ENCODE measurements at regions not wholly inside any gene's neighbourhood (a gene's known extent, or its start where the extent isn't known, plus 50 kb on each side); places are given as distances from the start of the nearest gene placed in this dataset.

DNA sequence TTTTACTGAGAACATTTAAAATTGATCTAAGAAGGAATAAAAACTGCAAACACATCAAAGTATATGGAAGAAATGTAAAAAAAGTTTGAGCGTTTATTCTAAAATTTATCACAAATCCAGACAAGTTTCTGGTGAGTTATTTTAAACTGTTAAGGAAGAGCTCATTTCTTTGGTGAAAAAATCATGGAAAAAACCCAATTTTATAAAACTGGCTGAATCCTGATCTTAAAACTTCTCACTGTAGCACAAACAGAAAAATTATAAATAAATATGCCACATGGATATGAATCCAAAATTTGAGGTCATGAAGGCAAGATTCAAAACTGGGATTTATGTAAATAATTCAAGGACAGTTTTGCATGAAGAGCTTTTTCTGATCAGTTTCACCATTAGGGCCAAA lies 205.1 kb upstream of the RGMA start:
- TF ChIP-seq POLR2AphosphoS5 (IDR thresholded peaks at IDR 0.05; ENCODE audit: low read depth, low read length): no peak
- no peak for TF ChIP-seq TAF1 (IDR thresholded peaks at IDR 0.05; ENCODE audit: borderline replicate concordance, insufficient read depth, low read length)
- TF ChIP-seq, protein P1, sequence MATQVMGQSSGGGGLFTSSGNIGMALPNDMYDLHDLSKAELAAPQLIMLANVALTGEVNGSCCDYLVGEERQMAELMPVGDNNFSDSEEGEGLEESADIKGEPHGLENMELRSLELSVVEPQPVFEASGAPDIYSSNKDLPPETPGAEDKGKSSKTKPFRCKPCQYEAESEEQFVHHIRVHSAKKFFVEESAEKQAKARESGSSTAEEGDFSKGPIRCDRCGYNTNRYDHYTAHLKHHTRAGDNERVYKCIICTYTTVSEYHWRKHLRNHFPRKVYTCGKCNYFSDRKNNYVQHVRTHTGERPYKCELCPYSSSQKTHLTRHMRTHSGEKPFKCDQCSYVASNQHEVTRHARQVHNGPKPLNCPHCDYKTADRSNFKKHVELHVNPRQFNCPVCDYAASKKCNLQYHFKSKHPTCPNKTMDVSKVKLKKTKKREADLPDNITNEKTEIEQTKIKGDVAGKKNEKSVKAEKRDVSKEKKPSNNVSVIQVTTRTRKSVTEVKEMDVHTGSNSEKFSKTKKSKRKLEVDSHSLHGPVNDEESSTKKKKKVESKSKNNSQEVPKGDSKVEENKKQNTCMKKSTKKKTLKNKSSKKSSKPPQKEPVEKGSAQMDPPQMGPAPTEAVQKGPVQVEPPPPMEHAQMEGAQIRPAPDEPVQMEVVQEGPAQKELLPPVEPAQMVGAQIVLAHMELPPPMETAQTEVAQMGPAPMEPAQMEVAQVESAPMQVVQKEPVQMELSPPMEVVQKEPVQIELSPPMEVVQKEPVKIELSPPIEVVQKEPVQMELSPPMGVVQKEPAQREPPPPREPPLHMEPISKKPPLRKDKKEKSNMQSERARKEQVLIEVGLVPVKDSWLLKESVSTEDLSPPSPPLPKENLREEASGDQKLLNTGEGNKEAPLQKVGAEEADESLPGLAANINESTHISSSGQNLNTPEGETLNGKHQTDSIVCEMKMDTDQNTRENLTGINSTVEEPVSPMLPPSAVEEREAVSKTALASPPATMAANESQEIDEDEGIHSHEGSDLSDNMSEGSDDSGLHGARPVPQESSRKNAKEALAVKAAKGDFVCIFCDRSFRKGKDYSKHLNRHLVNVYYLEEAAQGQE (IDR thresholded peaks at IDR 0.05; ENCODE audit: insufficient read depth in 1 of 2, low read depth in 2 of 2, low read length in 2 of 2): no peak
- no peak for TF ChIP-seq FOXP2 (optimal IDR thresholded peaks at IDR 0.05; ENCODE audit: borderline replicate concordance, extremely low read depth, extremely low read length, insufficient read depth)
- no peak for TF ChIP-seq SIN3A (IDR thresholded peaks at IDR 0.05; ENCODE audit: borderline replicate concordance, insufficient read depth, low read length)

- no peak for TF ChIP-seq TAF1 (IDR thresholded peaks at IDR 0.05; ENCODE audit: borderline replicate concordance, insufficient read depth, low read length)
- no peak for TF ChIP-seq POLR2AphosphoS5 (IDR thresholded peaks at IDR 0.05; ENCODE audit: low read depth, low read length)
- no peak for TF ChIP-seq FOXP2 (optimal IDR thresholded peaks at IDR 0.05; ENCODE audit: borderline replicate concordance, extremely low read depth, extremely low read length, insufficient read depth)
- no peak for TF ChIP-seq SIN3A (IDR thresholded peaks at IDR 0.05; ENCODE audit: borderline replicate concordance, insufficient read depth, low read length)
- TF ChIP-seq, protein P1 (IDR thresholded peaks at IDR 0.05; ENCODE audit: insufficient read depth in 1 of 2, low read depth in 2 of 2, low read length in 2 of 2): no peak
These were observed 202.4 kb upstream of the RGMA start for GRCh38 chr15:93291380-93291779.

DNA sequence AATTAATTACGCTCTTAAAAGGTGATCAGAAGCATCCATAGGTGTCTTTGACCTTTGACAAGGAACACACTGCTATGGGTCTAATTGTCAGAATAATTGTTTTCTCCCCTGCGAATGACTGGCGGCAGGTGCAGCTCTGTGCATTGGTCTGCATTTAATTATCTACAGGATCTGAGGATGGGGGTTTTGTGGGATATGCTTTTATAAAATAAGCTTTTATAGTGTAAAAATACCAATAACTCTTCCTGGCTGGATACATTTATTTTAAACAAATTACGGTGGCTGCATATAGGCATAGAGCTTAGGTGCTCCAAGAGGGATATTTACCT lies 201.6 kb upstream of the RGMA start:
- TF ChIP-seq, protein P1 (IDR thresholded peaks at IDR 0.05; ENCODE audit: insufficient read depth in 1 of 2, low read depth in 2 of 2, low read length in 2 of 2): no peak

- TF ChIP-seq POLR2AphosphoS5 (IDR thresholded peaks at IDR 0.05; ENCODE audit: low read depth, low read length): no peak
- no peak for TF ChIP-seq TAF1 (IDR thresholded peaks at IDR 0.05; ENCODE audit: borderline replicate concordance, insufficient read depth, low read length)
- TF ChIP-seq, protein P1 (IDR thresholded peaks at IDR 0.05; ENCODE audit: insufficient read depth in 1 of 2, low read depth in 2 of 2, low read length in 2 of 2): no peak
- TF ChIP-seq SIN3A (IDR thresholded peaks at IDR 0.05; ENCODE audit: borderline replicate concordance, insufficient read depth, low read length): no peak
- TF ChIP-seq FOXP2 (optimal IDR thresholded peaks at IDR 0.05; ENCODE audit: borderline replicate concordance, extremely low read depth, extremely low read length, insufficient read depth): no peak
These were observed 201.1 kb upstream of the RGMA start for GRCh38 chr15:93289941-93290617.

GRCh38 chr15:93288728-93289294 lies 199.8 kb upstream of the RGMA start:
- TF ChIP-seq POLR2AphosphoS5 (IDR thresholded peaks at IDR 0.05; ENCODE audit: low read depth, low read length): no peak

All from PFSK-1 (cell line).